Ovary (tissue), 7 donors: ENCODE measurements at regions not wholly inside any gene's neighbourhood (a gene's known extent, or its start where the extent isn't known, plus 50 kb on each side); places are given as distances from the start of the nearest gene placed in this dataset.

Source experiments
- DNase-seq, 5 donors: peaks; one replicate each; pipeline ENCODE4 v3.0.0-alpha.2; 2019 to 2020
- H3K27ac ChIP-seq, 2 donors: fragments of 200-600 bp; one replicate each; pipeline versions ENCODE4 v1.5.1 to v1.8.0; 2019 to 2022
- H3K27me3 ChIP-seq: fragments of 200-600 bp; one replicate; pipeline ENCODE4 v1.8.0; 2022
- H3K36me3 ChIP-seq: fragments of 200-600 bp; sonication (generic); one replicate; pipeline ENCODE4 v1.5.1; 2019
- H3K4me1 ChIP-seq: one replicate; pipeline ENCODE4 v1.8.1; 2013; ENCODE audit warnings: mild to moderate bottlenecking, moderate library complexity; ENCODE audit not compliant: insufficient read depth
- H3K4me3 ChIP-seq: fragments of 200-600 bp; sonication (generic); one replicate; pipeline ENCODE4 v1.5.1; 2017
- H3K9me3 ChIP-seq, 2 donors: fragments of 200-600 bp in 1 of 2; sonication (generic) in 1 of 2; one replicate each; pipeline versions ENCODE4 v1.5.1 to v1.8.1; 2013 to 2019; ENCODE audit warnings: mild to moderate bottlenecking in 1 of 2, moderate library complexity in 1 of 2
- EP300 ChIP-seq: sonication (generic); formaldehyde crosslinking; IDR thresholded peaks from one replicate; pipeline ENCODE4 v1.6.1; 2017; ENCODE audit warnings: antibody characterized with exemption
- POLR2A ChIP-seq: fragments of 450-650 bp; IDR thresholded peaks from one replicate; pipeline ENCODE4 v1.6.1; 2017; ENCODE audit warnings: antibody characterized with exemption, mild to moderate bottlenecking, moderate library complexity
- WGBS, 3 donors: extraction: QIAGEN DNeasy Blood & Tissue Kit in 1 of 3; methylation state at CpG; one replicate each; pipeline versions ENCODE4 v1.1.5 to v1.1.7; 2013 to 2017; 5-methylcytosine and 5-hydroxymethylcytosine counted together
- intact Hi-C, 4 donors: fragments of 100-400 bp; cut with DNase I; formaldehyde crosslinking; loops; one replicate each; pipeline versions ENCODE4 v1.11.0 to v1.15.1; 2022 to 2023
- TF ChIP-seq, protein P1 (sequence below), 3 donors: fragments of 450-650 bp in 2 of 3; fragments of 200-600 bp in 1 of 3; IDR thresholded peaks; one replicate each; pipeline versions ENCODE4 v1.5.1 to v1.8.0; 2016 to 2022; ENCODE audit warnings: antibody characterized with exemption in 3 of 3, mild to moderate bottlenecking in 1 of 3
- donor health status: DM: no; HTN: no; CAD: no; lungs with moderate emphysema.
- donor health status: DM: no; HTN: no; CAD: no.
- donor health status: Bipolar disorder and iron deficiency.
- donor health status: DM: no; HTN: no; CAD: no.
- donor health status: DM: yes; HTN: yes; CAD: no.

GRCh38 chr6:154615483-154616025 lies 105.1 kb upstream of the CNKSR3 start:
- H3K27me3 ChIP-seq = no peaks in the 10 kb centered on the region
- TF ChIP-seq POLR2A (no peak), EP300 (no peak)
- TF ChIP-seq, protein P1, sequence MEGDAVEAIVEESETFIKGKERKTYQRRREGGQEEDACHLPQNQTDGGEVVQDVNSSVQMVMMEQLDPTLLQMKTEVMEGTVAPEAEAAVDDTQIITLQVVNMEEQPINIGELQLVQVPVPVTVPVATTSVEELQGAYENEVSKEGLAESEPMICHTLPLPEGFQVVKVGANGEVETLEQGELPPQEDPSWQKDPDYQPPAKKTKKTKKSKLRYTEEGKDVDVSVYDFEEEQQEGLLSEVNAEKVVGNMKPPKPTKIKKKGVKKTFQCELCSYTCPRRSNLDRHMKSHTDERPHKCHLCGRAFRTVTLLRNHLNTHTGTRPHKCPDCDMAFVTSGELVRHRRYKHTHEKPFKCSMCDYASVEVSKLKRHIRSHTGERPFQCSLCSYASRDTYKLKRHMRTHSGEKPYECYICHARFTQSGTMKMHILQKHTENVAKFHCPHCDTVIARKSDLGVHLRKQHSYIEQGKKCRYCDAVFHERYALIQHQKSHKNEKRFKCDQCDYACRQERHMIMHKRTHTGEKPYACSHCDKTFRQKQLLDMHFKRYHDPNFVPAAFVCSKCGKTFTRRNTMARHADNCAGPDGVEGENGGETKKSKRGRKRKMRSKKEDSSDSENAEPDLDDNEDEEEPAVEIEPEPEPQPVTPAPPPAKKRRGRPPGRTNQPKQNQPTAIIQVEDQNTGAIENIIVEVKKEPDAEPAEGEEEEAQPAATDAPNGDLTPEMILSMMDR (IDR thresholded peaks at IDR 0.05) = no peak
- 63 to 72% (median 66%) methylated on average over 16 of the region's 16 CpGs for WGBS, 3 donors
- no peaks in the 10 kb centered on the region for H3K36me3 ChIP-seq
- intact Hi-C loops = no loop called here
- H3K4me1 ChIP-seq = peaks cover 8% of the 10 kb centered on the region
- no peaks in the 10 kb centered on the region for H3K9me3 ChIP-seq
- H3K4me3 ChIP-seq = no peak overlapping the region
- peak; percentile 43 to 65 (median 57) for DNase-seq
- no peak overlapping the region for H3K27ac ChIP-seq

GRCh38 chr6:154617175-154617574 lies 106.7 kb upstream of the CNKSR3 start:
- Histone ChIP-seq H3K36me3 (no peaks in the 10 kb centered on the region), H3K27ac (no peak overlapping the region), H3K4me1 (peaks cover 8% of the 10 kb centered on the region), H3K4me3 (no peak overlapping the region), H3K9me3 (no peaks in the 10 kb centered on the region), H3K27me3 (no peaks in the 10 kb centered on the region)
- 89 to 91% (median 90%) methylated on average over 2 of the region's 2 CpGs for WGBS, 3 donors
- intact Hi-C loops = no loop called here
- DNase-seq = no peak
- TF ChIP-seq, protein P1 (IDR thresholded peaks at IDR 0.05) = no peak
- no peak for TF ChIP-seq POLR2A
- TF ChIP-seq EP300 = no peak

GRCh38 chr6:154619146-154619545 lies 108.7 kb upstream of the CNKSR3 start:
- WGBS, 3 donors = 22 to 40% (median 37%) methylated on average over 5 of the region's 5 CpGs
- DNase-seq = no peak
- H3K36me3 ChIP-seq = no peaks in the 10 kb centered on the region
- no peak overlapping the region for H3K4me3 ChIP-seq
- no peaks in the 10 kb centered on the region for H3K27me3 ChIP-seq
- H3K4me1 ChIP-seq = peaks cover 4% of the 10 kb centered on the region
- intact Hi-C loops = no loop called here
- H3K27ac ChIP-seq = no peak overlapping the region
- H3K9me3 ChIP-seq = no peaks in the 10 kb centered on the region
- no peak for TF ChIP-seq EP300
- TF ChIP-seq POLR2A = no peak
- TF ChIP-seq, protein P1 (IDR thresholded peaks at IDR 0.05) = no peak

DNA sequence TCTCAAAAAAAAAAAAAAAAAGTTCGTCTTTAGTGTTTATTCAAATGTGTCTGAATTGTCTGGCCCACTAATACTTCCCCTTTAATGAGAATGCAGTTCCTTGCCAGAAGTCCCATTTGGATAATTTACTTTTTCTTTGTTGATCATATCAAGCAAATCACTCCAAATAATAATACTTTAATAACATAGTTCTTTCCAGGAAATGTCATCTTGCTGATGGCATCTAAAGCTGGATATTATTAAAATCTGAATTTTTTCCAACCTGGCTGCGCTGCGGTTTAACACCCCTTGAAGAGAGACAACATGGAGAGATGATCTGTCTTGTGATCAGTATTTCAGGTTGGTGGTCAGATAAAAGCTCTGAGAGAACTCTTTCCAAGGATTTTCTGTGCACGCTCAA lies 111.2 kb upstream of the CNKSR3 start:
- TF ChIP-seq EP300 = no peak
- no peak for TF ChIP-seq POLR2A
- TF ChIP-seq, protein P1 (IDR thresholded peaks at IDR 0.05) = no peak
- H3K27me3 ChIP-seq = no peaks in the 10 kb centered on the region
- intact Hi-C loops = no loop called here
- H3K9me3 ChIP-seq = no peaks in the 10 kb centered on the region
- DNase-seq = no peak
- H3K4me1 ChIP-seq = no peaks in the 10 kb centered on the region
- H3K4me3 ChIP-seq = no peak overlapping the region
- no peak overlapping the region for H3K27ac ChIP-seq
- no peaks in the 10 kb centered on the region for H3K36me3 ChIP-seq
- 82 to 91% (median 91%) methylated on average over 4 of the region's 4 CpGs for WGBS, 3 donors
